MV-4-11 (cell line): ENCODE measurements at regions not wholly inside any gene's neighbourhood (a gene's known extent, or its start where the extent isn't known, plus 50 kb on each side); places are given as distances from the start of the nearest gene placed in this dataset.

Experiments
- DNase-seq: peaks from one replicate; lab custom pipeline; 2025; lab: John Stamatoyannopoulos, UW

DNA sequence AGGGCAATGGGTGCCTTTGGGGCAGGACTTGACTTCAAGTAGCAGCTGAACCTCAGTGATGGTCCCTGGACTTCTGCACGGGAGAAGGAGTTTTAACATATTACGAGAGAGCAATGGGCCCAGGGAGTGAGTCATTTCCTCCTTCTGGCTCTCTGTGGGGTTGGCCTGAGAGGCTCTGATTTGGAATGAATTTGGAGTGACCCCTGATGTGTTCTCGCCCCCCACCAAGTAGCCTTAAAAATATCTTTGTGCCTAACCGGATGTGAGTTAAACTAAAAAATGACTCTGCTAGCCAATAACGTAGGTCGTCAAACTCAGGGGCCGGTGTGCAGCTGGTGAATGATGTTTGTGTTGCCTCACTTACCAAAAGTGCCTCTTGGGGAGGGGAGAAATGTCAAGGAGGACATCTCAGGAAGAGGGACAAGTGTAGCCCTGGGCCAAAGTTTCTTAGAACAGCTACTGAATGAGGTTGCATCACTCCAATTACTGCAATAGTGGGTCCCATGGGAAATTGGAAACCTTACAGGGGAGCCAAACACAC is 656.6 kb downstream of the INHBA start:
- no peak for DNase-seq

DNA sequence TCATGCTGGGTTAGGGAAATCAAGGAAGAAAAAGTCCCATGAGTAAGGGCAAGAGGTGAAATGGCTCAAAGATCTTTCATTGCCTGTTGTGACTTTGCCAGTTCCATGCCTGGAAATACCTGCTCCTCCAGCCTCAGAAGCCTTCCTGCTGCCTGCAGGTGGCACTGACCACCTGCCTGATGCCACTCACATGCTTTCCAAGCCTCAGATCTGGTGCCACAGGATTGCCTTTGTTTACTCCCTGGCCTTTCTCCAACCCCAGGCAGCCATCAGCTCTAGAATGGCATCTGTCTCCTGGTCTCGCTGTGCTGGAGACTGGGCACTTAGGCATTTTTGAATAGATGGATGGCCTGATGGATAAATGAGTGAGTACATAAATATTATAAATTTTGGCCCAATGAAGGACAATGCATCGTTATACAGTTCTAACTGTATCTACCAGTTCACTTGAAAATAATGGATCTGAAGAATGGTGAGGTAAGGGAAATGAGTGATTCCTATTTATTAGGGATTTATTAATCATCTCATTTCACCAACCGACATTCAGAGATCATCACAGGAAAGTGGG is 657.2 kb downstream of the INHBA start:
- DNase-seq, result no peak

DNA sequence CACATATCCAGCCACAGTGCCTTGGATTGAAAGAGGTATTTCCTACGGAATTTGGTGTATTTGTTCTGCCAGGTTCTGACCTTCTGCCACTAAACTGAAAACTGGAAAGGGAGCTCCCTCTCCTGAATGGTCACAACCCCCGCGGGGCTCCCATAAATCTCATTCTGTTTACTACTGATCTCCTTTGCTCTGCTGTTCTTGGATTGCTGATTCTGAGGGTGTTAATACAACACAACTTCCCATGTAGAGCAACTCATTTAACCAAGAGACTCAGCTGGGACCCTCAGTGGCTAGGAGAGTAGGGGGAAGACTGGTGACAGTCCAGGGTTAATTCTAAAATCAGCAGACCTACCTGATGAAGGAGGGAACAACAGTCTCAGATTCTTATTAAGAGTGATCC is 662.9 kb downstream of the INHBA start:
- no peak for DNase-seq

DNA sequence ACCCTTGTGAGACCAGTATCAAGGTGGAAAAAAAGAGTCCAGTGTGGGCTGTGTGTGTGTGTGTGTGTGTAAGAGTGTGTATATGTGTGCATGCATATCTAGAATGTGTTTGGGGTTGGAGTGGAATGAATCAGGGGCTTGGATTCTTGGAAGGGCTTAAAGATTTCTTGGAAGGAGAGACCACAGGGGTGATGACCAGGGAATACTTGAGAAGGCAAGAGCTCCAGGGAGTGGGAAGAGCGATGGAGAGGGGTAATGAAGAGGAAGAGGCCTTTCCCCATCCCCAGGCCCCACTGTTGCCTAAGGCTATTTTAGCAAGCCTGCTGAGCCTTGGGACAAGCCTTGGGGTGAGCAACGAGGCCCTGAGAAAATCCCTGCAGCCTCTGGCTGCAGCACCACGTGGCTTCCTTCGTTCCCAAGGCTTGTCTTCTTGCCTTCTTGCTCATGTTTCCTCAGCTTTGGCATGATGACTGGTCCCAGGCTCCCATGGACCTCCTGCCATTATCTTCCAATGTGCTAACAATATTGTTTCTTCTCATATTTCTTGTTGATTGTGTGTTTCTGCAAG is 663.4 kb downstream of the INHBA start:
- no peak for DNase-seq

DNA sequence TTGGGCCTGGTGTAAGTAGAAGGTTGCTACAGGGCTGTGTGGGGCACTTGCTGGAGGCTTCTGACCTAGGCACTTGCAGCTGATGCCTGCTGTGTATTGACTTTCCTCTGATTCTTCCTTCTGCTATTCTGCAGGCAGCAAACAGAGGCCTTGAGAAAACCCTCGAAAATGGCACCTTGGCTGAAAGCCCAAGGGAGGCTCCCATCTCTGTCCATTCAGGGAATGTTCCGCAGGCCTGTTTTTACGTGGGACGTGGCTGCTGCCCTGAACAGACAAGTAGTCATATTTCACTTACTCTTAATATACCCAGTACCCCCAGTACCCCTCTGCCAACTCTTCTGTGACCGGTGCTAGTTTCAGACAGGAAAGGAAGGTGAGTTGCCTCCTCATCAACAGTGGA is 664.7 kb downstream of the INHBA start:
- DNase-seq, result no peak

DNA sequence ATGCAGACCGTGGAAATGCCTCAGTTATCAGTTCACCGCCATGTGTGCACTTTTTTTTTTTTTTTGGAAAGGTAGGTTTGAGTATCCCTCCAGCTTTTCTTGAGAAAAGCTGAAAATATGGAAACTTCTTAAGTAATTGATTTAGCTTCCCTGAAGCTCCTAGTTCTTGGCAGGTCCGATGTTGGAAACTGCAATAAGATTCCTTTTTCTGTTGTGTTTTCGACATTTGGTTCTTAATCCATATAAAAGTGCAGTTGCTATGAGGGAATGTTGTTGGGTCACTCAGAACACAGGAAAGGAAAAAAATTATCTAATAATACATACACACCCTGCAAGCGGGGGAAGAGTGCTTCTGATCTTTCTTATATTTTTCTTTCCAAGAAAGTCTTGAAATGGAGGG is 665.2 kb downstream of the INHBA start:
- no peak for DNase-seq

DNA sequence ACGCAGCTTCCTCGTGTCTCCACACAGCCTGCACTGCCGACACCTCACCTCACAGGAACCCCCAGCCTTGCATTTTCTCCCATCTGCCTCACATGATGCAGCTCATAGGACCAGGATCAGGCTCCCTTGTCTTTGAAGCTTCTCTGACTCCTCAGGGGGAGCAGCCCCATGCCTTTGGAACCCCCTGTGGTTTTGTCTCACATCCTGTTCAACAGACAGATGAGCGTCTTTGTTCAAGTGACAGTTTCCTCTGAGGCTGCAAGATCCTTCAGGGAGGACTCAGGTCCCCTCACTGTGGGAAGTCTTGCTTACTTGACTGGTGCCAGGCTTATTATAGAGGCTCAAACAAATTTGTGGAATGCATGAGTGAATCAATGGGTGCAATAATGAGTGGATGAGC is 667.1 kb downstream of the INHBA start:
- DNase-seq, result no peak

DNA sequence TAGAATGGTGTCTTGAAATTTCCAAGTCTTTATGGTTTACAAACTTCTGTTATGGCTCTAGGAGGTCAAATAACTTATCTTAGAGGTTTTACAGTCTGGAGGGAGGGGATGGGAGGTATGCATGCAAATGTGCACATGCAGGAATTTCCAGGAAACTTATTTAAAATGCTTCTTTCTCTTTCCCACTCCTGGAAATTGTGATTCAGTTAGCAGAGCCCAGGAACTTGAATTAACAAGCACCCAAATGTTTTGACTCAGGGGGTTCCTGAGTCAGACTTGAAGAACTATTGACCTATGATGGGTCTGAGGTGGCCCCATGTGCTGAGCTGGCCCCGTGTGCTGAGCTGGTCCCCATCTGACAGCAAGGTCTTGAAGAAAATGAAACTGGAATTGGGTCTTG is 669.4 kb downstream of the INHBA start:
- DNase-seq, result no peak

DNA sequence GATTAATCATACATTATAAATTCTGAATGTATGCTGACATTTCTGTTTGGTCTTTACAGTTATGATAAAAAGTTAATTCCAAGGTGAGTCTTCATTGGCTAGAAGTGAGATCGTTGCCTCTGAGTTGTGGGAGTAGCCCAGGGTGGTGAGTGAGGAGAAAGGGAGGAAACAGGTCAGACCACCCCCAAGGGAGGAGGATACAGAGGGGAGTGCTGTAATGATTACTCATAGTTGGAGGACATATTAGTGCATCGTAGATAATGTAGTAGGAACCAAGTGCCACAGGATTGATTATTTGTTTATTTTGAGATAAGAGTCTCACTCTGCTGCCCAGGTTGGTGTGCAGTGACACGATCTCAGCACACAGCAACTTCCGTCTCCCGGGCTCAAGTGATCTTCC is 672.2 kb downstream of the INHBA start:
- no peak for DNase-seq

DNA sequence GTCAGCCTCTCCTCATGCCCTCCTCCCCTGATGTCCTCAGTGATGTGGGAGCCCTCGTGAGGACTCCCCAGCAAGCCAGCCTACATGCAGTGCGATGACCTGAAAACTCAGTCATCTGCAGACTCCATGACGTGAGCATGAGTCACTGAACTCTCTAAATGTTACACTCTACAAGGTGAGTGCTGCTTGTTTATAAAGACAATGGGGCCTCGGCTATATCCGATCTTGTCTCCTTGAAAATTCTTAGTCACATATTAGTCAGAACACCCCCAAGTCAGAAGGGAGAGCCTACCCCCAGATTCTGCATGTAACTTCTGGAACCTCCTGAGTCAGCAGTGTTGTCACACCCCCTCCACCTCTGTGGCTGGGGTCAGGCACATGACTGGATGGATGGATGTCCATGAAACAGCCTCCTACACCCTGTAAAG is 673.8 kb downstream of the INHBA start:
- DNase-seq, result no peak

DNA sequence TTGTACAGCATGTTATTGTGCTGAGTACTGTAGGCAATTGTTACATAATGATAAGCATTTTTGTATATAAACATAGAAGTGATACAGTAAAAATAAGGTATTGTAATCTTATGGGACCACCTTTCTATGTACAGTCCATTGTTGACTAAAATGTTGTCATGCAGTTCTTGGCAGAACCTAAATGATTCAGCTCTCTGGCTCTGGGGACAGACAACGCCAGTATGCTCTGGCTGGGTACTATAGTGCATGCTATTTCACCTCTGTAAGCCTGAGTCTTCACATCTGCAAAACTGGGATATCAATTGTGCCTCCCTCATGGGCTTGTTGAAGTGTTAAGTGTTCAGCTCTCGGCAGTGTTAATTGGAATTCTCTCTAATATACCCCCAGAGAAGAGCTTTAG is 674.3 kb downstream of the INHBA start:
- DNase-seq, result no peak

DNA sequence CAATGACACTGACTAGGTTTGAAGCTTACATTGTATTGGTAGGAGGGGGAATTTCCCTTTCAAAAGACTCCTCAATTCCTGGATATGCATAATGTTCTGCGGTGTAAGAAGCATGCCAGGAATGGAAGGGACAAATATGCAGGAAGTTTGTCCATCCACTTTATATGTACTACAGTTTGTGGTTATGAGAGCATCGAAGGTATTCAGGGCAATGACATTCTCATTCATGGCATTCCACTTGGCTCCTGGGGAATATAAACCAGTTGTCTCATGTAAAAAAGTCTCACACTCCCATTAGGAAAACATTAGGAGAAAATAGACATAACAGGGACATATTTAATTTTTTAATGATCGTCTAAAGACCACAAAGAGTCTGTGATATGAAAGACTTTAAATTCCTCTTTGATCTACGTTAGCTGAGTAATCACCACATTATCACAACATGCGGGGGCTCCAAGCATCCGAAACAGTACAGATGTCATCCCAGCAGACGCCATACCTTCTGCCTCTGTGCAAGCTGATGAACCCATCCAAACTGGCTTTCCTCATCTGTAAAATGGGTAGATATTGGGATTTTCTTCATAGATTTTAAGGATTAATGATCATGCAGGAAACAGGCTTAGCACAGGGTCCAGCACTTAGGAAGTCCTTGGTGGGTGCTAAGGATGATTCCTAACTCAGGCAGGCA is 675.3 kb downstream of the INHBA start:
- DNase-seq, result no peak

DNA sequence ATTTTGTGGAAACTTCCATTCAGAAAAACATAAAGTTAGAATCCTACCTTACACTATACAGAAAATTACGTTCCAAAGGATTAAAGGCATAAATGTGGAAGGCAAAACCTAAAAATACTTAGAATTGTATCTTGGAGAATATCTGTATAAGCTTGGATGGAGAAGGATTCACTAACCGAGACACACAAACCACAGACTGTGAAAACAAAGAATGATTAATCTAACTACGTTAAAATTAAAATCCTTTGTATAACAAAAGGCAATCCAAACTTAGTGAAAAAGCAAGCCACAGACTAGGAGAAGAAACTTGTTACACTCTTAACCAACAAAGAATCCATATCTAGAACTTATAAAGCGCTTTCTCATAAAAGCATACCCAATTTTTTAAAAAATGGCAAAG is 678.8 kb downstream of the INHBA start:
- no peak for DNase-seq

DNA sequence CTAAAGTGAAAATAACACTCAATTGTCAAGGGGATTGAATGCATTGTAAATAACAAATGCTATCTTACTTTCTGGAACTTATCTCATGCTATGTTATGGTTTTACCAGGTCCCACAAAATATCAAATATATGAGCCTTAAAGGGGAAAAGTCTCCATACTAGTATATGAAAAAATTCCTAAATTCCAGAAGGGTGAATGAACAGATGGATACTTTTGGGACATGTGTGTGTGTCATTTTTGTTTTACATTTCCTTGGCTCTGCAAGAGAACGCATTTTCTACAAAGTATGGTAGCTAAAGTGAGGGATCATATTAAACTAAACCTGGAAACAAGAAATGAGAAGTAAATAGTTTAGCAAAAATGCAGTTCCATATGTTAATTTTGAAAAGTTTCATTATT is 682.8 kb downstream of the INHBA start:
- DNase-seq, result no peak

DNA sequence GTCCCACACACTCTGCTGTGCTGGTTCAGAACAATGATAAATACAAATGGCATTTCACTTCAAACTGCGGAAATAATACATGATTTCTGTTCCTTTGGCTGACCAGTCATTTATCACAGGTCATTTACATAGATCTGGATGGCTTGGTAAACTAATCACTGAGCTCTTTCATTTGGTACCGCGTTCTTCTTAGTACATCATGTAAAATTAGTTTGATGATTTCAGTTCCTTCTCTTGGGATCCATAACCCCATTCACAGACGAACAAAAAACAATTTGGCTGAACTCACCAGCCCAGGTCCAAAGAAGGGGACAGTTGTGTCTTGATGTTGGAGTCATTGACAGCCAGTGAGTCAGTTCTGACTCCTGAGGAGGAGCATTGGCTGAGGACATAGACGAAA is 689.8 kb downstream of the INHBA start:
- no peak for DNase-seq

DNA sequence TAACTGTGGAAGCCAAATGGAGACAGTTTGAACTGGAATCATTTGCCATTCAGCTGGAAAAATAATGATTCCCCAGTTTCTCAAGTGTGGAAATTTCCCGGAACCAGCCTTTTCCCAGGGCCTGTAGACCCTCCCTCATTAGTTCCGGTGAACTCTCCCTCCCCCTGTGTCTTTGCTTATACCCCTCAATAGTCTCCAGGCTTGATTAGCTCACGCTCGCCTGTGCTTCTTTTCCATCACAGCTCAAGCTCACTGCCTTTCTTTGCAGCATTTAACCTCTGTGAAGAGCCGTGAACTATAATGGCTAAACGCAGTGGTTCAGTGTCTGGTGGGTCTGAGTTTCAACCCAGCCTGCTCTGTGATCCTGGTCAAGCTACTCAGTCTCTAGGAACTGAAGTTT is 690.8 kb downstream of the INHBA start:
- DNase-seq, result no peak

DNA sequence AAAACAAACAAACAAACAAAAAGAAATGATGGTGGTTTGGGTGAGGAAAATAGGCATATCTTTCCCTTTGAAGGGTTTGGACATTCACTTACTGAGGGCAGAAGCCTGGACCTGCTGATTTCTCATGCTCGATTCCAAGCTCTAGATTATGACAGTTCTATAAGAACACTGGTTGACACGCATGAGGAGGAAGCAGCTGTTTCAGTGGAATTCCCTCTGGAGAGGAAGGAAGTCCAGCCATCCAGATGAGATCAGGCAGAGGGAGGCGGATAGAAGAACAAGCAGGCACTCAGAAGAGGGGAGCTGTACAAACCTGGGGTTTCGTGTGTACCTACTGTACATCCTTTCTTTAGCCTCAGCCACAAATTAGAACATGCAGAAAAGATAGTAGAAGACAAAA is 691.9 kb downstream of the INHBA start:
- DNase-seq, result no peak

DNA sequence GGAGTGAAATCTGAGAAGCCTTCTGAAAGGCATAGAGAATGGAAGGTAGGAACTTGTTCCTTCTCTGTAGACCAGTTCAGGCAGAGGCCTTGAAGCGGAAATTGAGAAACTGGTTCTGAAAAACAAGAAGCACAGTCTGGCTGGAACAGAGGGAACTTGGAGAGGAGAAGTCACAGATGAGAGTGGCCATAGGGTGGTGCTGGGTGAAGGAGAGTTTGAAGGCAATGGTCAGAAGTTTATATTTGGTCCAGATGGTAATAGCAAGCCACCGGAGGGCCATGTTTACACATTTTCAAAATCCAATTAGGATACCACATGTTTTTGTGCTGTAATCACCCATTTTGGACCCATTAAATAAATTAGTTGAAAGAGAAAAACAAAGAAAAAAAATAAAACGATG is 692.5 kb downstream of the INHBA start:
- DNase-seq, result peak; percentile 67

DNA sequence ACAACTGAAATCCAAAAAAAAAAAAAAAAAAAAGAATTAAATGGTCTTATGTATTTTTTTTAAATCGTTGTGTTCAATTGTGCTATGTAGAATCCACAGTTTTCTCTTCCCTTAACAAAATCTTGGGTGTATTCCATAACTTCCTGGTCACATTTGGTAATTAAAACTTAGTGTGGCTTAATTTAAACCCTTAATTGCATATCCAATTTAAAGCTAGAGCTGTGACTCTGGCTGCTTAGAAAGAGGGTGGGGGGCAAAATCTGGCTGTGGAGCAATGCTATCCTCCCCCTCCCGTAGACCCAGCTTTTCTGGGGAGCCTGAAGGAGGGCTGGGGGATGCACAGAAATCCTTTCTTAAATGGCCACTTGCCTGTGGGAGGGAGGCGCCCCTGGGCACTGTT is 695.1 kb downstream of the INHBA start:
- no peak for DNase-seq

DNA sequence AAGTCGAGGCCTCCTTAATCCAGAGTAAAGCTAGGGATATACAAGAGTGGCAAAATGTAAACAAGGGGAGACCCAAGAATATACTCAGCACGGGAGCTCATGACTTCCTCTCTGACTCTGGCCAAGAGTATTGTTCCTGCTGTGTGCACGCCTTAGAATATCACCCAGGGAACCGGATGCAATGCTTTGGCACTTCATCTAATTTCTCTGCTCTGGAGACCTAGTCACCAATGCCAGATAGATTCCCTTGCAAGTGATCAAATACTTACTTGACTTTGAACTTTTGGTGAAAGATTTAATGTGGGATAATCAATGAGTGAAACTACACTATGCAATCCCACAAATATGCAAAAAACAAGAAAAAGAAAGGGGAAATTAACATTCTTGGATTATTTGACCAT is 695.5 kb downstream of the INHBA start:
- DNase-seq, result peak; percentile 3

DNA sequence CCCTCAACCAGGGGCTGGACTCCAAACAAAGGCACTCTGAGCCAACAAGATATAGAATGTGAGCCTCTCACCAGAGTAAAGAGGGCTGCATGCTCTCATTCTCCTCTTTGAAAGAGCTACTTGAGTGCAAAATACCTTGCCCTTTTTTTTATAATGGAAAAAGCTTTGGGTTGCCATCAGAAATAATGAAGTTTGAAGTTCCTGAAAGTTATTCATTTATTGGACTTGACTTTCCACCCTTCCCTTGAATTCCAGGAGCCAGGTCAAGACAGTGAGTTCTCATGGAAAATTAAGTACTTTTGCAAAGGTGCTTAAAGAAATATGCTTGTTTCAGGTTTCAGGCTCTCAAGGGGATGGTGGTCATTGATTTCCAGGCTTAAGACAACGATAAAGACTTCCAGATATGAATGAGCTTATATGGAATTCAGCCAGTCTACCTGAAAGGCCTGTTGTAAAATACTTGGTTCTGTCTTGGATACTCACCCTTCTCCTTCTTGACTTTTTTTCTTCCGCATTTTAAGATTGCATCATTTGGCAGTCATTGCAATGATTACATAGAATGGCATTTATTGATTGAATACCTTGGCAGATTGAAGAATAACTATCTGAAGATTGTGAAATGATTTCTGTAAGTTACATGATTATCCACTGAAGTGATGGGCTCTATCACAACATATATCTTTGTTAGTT is 696.4 kb downstream of the INHBA start:
- DNase-seq, result no peak

DNA sequence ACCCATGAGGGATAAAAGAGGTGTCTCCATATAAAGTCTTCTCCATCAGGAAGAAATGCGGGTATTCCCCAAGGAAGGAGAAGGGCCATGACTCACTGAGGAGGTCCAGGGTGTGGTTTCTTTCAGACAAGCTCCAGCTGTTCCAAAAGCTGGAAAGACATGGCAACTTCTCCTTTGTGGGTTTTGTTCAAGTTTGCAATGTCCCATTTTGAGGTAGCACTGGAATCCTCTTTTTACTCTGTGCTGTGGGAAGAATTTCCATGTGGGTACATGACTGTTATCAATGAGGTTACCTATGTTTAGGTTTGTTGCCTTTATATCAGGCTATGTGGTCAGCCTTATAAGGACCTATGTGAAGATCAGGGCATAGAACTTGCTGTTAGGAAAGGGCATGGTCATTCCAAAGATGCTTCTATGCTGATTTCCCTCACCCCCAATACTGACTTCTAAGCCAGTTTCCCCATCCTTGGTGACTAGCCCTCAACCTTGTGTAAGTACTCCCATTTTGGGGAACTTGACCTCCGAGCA is 697.5 kb downstream of the INHBA start:
- no peak for DNase-seq

DNA sequence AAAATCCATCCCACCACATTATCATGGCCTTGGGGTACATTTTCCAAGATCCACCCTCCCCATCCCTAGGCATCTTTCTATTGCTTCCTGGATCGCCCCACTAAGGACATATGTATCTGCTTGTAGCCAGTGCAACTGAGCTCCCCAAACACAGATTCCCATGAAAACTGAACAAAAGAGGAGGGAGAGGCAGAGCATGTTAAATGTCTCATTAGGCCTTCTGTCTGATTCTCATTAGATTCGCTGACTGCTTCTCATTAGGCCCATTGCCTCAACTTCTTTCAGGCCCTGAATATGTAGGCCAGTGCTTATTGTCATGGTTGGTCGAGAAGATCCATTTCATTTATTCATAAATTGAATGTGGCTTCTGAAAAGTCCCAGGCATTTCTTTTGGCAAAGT is 698.9 kb downstream of the INHBA start:
- DNase-seq, result no peak
